Brain microvascular endothelial cell (primary cell): ENCODE measurements at regions not wholly inside any gene's neighbourhood (a gene's known extent, or its start where the extent isn't known, plus 50 kb on each side); places are given as distances from the start of the nearest gene placed in this dataset.

ENCODE experiments used
- DNase-seq: peaks from one replicate; pipeline ENCODE4 v3.0.0-alpha.2; 2020
- H3K27ac ChIP-seq: fragments of 250-450 bp; sonication (Bioruptor Pico); 2 replicates; pipeline ENCODE4 v1.5.1; 2020; ENCODE audit warnings: mild to moderate bottlenecking, moderate library complexity
- H3K27me3 ChIP-seq: fragments of 250-450 bp; sonication (Bioruptor Pico); replicated peaks from 2 replicates; pipeline ENCODE4 v1.5.1; 2020; ENCODE audit warnings: mild to moderate bottlenecking
- H3K36me3 ChIP-seq: fragments of 250-450 bp; sonication (Bioruptor Pico); replicated peaks from 2 replicates; pipeline ENCODE4 v1.5.1; 2020; ENCODE audit warnings: mild to moderate bottlenecking
- H3K4me3 ChIP-seq: 2 replicates; pipeline ENCODE4 v1.5.1; 2011; ENCODE audit warnings: low read depth, mild to moderate bottlenecking, control low read depth, low read length, moderate library complexity
- in situ Hi-C: cut with HindIII; loops from 2 replicates; pipeline ENCODE4 v1.10.0; 2017; ENCODE audit warnings: low sequenced_read_pairs, low pct_ligation_motif_present
- TF ChIP-seq, protein P1 (sequence below): IDR thresholded peaks from 2 replicates; pipeline ENCODE4 v1.5.1; 2011; ENCODE audit warnings: low read depth, mild to moderate bottlenecking, moderate library complexity, low read length, control low read depth, inconsistent platforms; ENCODE audit errors: missing control alignments

DNA sequence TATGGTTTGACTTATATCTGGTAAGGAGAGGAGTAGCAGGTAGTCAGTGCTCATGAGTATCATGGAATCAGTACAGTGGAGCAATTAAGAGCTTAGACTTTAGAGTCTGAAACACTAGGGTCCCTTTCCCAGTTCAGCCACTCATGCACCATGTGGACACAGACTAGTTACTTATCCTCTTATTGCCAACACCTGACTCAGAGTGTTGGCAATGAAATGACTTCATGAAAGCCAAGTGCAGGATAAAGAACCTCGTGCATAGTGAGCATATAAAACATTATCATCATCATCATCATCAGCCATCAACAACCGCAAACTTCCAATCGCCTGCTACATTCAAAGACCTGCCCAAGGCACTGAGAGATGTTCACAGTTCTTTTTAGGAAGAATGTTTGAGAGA lies 164.2 kb downstream of the FOXO1 start:
- Histone ChIP-seq H3K4me3 (no peak overlapping the region), H3K27me3 (no peaks in the 10 kb centered on the region), H3K36me3 (no peaks in the 10 kb centered on the region), H3K27ac (no peak overlapping the region)
- DNase-seq, result no peak
- TF ChIP-seq, protein P1, sequence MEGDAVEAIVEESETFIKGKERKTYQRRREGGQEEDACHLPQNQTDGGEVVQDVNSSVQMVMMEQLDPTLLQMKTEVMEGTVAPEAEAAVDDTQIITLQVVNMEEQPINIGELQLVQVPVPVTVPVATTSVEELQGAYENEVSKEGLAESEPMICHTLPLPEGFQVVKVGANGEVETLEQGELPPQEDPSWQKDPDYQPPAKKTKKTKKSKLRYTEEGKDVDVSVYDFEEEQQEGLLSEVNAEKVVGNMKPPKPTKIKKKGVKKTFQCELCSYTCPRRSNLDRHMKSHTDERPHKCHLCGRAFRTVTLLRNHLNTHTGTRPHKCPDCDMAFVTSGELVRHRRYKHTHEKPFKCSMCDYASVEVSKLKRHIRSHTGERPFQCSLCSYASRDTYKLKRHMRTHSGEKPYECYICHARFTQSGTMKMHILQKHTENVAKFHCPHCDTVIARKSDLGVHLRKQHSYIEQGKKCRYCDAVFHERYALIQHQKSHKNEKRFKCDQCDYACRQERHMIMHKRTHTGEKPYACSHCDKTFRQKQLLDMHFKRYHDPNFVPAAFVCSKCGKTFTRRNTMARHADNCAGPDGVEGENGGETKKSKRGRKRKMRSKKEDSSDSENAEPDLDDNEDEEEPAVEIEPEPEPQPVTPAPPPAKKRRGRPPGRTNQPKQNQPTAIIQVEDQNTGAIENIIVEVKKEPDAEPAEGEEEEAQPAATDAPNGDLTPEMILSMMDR, result no peak
- in situ Hi-C loops, result no loop called here

DNA sequence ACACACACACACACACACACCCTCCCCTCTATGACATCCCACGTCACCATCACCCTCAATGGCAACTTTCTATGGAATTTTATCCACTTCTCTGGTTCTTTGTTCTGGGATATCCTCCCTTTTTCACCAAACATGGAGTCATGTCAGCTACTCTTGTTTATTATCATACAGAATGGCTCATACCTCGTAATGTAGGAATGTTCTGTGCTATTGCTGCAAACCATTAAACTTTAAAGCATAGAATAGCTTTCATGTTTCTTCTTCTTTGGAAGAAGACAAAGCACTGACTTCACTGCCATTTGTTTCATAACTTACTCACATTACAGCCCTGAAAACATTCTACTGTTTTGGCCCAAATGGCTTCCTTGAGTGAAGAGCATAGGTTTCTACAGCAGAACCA lies 163.4 kb downstream of the FOXO1 start:
- in situ Hi-C loops, result no loop called here
- Histone ChIP-seq H3K27ac (peak overlapping the region; percentile 91), H3K36me3 (no peaks in the 10 kb centered on the region), H3K27me3 (no peaks in the 10 kb centered on the region), H3K4me3 (no peak overlapping the region)
- TF ChIP-seq, protein P1, result no peak
- DNase-seq, result no peak

DNA sequence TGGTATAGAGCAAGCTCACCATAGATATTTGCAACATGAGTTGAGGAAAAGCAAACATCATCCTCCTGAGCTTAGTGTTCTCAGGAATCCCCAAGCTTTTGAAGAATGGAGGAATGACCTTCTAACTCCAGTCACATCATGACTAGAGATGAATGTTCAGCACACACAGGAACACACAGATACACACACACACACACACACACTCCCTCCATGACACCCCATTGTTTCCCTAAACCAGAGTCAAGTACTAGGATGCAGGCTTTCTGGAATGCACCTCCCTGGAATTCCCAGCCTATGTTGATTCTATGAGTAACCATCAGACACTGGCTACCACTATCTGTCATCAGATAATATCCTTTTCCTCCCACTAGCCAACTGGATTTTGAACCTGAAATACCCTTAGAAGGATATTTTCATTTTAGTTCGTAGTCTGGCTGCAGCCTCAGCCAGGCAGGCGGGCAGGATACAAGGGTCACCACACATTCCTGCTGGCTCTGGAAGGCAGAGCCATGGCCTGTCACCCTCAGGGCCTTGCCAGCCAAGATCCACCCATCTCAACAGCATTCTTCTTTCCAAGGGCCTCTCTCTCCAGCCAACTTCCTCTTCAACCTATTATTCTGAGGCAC lies 162.4 kb downstream of the FOXO1 start:
- Histone ChIP-seq H3K4me3 (no peak overlapping the region), H3K27ac (peak overlapping the region; percentile 91), H3K36me3 (no peaks in the 10 kb centered on the region), H3K27me3 (no peaks in the 10 kb centered on the region)
- in situ Hi-C loops, result no loop called here
- DNase-seq, result peak; percentile 100
- TF ChIP-seq, protein P1, result no peak

DNA sequence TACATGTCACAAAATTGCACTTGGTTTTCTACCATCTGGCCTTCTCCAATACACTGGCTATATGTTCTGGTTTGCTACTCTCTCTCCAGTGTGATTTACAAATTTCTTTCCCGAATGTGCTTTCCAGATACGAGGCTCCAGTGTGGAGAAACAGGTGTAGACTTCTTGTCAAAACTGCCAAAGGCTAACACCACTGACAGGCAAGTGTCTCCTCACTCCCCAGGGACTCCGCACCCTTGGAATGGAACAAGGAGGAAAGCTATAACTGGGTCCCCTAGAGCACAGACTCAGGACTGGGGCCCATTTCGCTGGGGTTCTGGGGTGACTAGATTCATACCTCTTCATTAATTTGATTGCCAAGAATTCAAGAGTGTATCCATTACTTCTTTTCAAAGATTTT lies 161.8 kb downstream of the FOXO1 start:
- TF ChIP-seq, protein P1, result no peak
- peak overlapping the region; percentile 91 for H3K27ac ChIP-seq
- no peak for DNase-seq
- in situ Hi-C loops, result no loop called here
- no peak overlapping the region for H3K4me3 ChIP-seq
- H3K27me3 ChIP-seq, result no peaks in the 10 kb centered on the region
- no peaks in the 10 kb centered on the region for H3K36me3 ChIP-seq

DNA sequence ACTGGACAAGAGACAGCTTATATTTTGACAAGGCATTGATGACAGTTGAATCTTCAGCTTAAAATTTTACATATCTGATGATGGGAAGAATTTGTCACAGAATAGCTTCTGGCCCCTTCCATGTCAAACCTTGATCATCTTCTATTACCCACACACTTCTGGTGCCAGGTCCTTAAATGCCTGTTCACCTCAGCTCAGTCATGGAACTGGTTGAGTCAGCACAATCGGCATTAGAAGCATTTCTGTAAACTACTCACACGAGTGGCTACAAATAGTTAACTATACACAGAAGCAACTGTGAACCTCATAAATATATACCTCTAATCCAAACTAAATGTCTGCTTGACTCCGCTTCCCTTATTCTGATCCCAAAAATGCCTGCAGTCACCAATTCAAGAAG lies 161.2 kb downstream of the FOXO1 start:
- Histone ChIP-seq H3K27me3 (no peaks in the 10 kb centered on the region), H3K36me3 (no peaks in the 10 kb centered on the region), H3K4me3 (no peak overlapping the region), H3K27ac (no peak overlapping the region)
- no peak for DNase-seq
- TF ChIP-seq, protein P1, result no peak
- in situ Hi-C loops, result no loop called here
